SJCRH30 (cell line): ENCODE measurements at regions not wholly inside any gene's neighbourhood (a gene's known extent, or its start where the extent isn't known, plus 50 kb on each side); places are given as distances from the start of the nearest gene placed in this dataset.
"Not testable (repeated sequence)": the region's sequence is repeated elsewhere in the genome, so short reads cannot be mapped to it uniquely, and the experiment has no call there.

Source experiments
- DNase-seq, 2 experiments: peaks; one replicate each; pipeline ENCODE4 v3.0.0-alpha.2; 2015 to 2020
- H3K27ac ChIP-seq: fragments of 250-450 bp; sonication (Bioruptor Pico); 2 replicates; pipeline ENCODE4 v1.5.1; 2020; ENCODE audit warnings: mild to moderate bottlenecking, moderate library complexity
- H3K27me3 ChIP-seq: fragments of 250-450 bp; sonication (Bioruptor Pico); 2 replicates; pipeline ENCODE4 v1.5.1; 2020; ENCODE audit warnings: mild to moderate bottlenecking, moderate library complexity
- H3K36me3 ChIP-seq: fragments of 250-450 bp; sonication (Bioruptor Pico); 2 replicates; pipeline ENCODE4 v1.5.1; 2020; ENCODE audit warnings: mild to moderate bottlenecking, moderate library complexity
- H3K4me1 ChIP-seq: fragments of 250-450 bp; sonication (Bioruptor Pico); 2 replicates; pipeline ENCODE4 v1.5.1; 2020; ENCODE audit warnings: mild to moderate bottlenecking, moderate library complexity
- H3K4me3 ChIP-seq: fragments of 250-450 bp; sonication (Bioruptor Pico); 2 replicates; pipeline ENCODE4 v1.5.1; 2020; ENCODE audit warnings: mild to moderate bottlenecking, moderate library complexity
- H3K9me3 ChIP-seq: fragments of 250-450 bp; sonication (Bioruptor Pico); replicated peaks from 2 replicates; pipeline ENCODE4 v1.5.1; 2020; ENCODE audit warnings: mild to moderate bottlenecking, moderate library complexity

GRCh38 chr3:106931904-106932303 is 445.3 kb upstream of the CCDC54 start:
- no peak overlapping the region for H3K4me3 ChIP-seq
- DNase-seq = no peak
- no peaks in the 10 kb centered on the region for H3K9me3 ChIP-seq
- H3K27me3 ChIP-seq = no peaks in the 10 kb centered on the region
- H3K27ac ChIP-seq = no peak overlapping the region
- H3K36me3 ChIP-seq = no peaks in the 10 kb centered on the region
- no peaks in the 10 kb centered on the region for H3K4me1 ChIP-seq

DNA sequence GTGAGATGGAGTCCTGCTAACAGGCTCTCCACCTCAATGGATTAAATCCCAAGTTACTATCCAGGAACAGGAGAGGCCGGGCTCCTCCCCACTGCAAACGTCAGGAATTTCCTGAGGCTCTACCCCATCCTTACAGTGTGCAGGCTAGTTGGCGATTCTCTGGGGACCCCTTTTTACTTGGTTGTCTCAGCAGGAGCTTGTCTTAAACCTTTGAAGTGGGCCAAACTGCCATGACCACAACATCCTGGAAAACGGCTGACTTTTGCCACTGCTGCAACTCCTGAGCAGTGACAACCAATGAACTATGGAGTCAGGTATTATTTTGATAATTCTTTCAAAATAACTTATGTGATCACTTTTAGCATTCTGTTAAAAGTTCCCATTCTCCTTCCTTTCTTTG is 440.9 kb upstream of the CCDC54 start:
- Histone ChIP-seq H3K27me3 (no peaks in the 10 kb centered on the region), H3K36me3 (no peaks in the 10 kb centered on the region)
- DNase-seq = no peak

DNA sequence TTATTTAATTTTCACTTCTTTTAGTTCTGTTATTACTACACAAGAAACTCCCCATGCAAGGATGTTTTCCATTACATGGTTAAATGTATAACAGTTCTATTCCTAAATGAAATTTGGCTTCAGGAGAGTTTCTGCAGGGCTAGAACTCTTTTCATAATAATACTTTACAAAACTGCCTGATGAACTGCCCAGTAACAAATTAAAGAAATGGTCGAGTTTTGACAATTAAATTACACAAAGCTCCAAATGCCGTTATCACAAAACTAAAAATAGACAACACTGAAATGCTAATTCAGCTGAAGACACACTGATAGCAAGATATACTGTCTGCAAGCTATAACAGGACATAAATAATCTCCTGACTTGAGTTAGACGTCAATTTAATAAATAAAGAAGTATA is 435.2 kb upstream of the CCDC54 start:
- H3K36me3 ChIP-seq = no peaks in the 10 kb centered on the region
- no peak for DNase-seq
- no peaks in the 10 kb centered on the region for H3K4me1 ChIP-seq
- no peak overlapping the region for H3K27ac ChIP-seq
- no peaks in the 10 kb centered on the region for H3K27me3 ChIP-seq
- 0 out of 2 replicates have a peak, but pooled peaks cover 4% of the 10 kb centered on the region for H3K9me3 ChIP-seq
- H3K4me3 ChIP-seq = no peak overlapping the region

More for the DNA sequence above, 440.9 kb upstream of the CCDC54 start:
- H3K27ac ChIP-seq = no peak overlapping the region
- 0 out of 2 replicates have a peak, but pooled peaks cover 4% of the 10 kb centered on the region for H3K9me3 ChIP-seq
- H3K4me1 ChIP-seq = no peaks in the 10 kb centered on the region
- no peak overlapping the region for H3K4me3 ChIP-seq

- no peak overlapping the region for H3K27ac ChIP-seq
- H3K36me3 ChIP-seq = no peaks in the 10 kb centered on the region
- no peak for DNase-seq
Measured at GRCh38 chr3:106943071-106943470, 434.2 kb upstream of the CCDC54 start.

DNA sequence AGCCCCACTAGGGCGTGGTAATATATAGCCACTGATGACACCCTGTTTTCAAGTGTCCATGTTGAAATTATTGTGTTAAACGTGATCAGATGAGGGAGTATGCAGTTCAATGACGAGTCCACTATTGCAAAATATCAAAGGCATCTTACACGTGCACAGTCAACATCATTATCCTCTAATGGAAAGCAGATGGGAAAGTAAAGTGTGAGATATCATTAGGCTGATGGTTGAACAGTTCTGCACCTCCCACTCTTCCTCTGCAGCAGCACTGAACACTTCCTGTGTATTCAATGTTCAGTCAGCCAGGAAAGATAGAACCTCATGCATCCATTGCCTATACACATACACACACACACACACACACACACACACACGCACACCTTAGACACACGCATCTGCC is 431.8 kb upstream of the CCDC54 start:
- Histone ChIP-seq H3K9me3 (0 out of 2 replicates have a peak, but pooled peaks cover 4% of the 10 kb centered on the region), H3K4me3 (no peak overlapping the region), H3K36me3 (no peaks in the 10 kb centered on the region), H3K4me1 (no peaks in the 10 kb centered on the region), H3K27ac (no peak overlapping the region), H3K27me3 (no peaks in the 10 kb centered on the region)
- no peak for DNase-seq

More at GRCh38 chr3:106943071-106943470, 434.2 kb upstream of the CCDC54 start:
- H3K9me3 ChIP-seq = 0 out of 2 replicates have a peak, but pooled peaks cover 4% of the 10 kb centered on the region
- no peaks in the 10 kb centered on the region for H3K4me1 ChIP-seq
- no peak overlapping the region for H3K4me3 ChIP-seq
- H3K27me3 ChIP-seq = no peaks in the 10 kb centered on the region

DNA sequence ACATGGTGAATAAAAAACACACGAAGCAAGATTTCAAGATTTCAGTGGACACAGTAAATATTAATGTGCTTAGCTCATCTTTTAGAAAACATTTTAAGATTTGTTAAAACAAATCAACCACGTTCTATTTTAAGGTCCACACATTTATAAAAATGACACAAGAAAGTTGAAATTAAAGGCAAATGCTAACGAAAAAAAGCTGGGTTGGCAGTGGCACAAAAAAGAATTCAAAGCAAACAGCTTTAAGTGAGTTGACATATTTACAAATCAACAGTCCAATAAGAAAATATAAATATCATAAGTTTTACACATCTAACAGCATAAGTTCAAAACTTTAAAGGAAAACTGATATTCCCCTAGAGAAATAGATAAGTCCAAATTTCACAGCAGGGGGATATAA is 430.4 kb upstream of the CCDC54 start:
- Histone ChIP-seq H3K36me3 (no peaks in the 10 kb centered on the region), H3K4me1 (no peaks in the 10 kb centered on the region), H3K27ac (no peak overlapping the region), H3K9me3 (no peaks in the 10 kb centered on the region), H3K27me3 (no peaks in the 10 kb centered on the region), H3K4me3 (no peak overlapping the region)
- no peak for DNase-seq

GRCh38 chr3:106957029-106957428 is 420.2 kb upstream of the CCDC54 start:
- no peak overlapping the region for H3K4me3 ChIP-seq
- H3K36me3 ChIP-seq = no peaks in the 10 kb centered on the region
- no peak overlapping the region for H3K27ac ChIP-seq
- H3K27me3 ChIP-seq = no peaks in the 10 kb centered on the region
- DNase-seq = no peak
- no peaks in the 10 kb centered on the region for H3K9me3 ChIP-seq
- H3K4me1 ChIP-seq = no peaks in the 10 kb centered on the region

DNA sequence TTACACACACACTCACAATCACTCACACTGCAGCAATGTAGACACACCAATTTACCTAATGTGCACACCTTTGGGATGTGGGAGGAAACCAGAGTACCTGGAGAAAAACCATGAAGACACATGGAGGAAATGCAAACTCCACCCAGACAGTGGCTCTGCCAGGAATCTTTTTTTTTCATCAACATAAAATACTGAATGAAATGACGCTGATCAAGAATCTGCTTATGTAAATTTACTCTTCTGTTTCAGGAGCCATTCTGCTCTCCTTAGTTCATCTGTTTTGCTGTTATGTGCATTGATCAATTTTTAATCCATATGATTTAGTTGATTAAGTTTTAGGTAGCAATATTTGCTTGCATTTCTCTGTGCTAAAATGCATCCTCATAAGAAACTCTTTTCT is 414.2 kb upstream of the CCDC54 start:
- DNase-seq = no peak
- Histone ChIP-seq H3K4me3 (no peak overlapping the region), H3K27me3 (no peaks in the 10 kb centered on the region), H3K4me1 (peaks cover 11% of the 10 kb centered on the region), H3K36me3 (no peaks in the 10 kb centered on the region), H3K27ac (no peak overlapping the region), H3K9me3 (no peaks in the 10 kb centered on the region)

GRCh38 chr3:106963442-106963841 is 413.8 kb upstream of the CCDC54 start:
- no peaks in the 10 kb centered on the region for H3K9me3 ChIP-seq
- no peaks in the 10 kb centered on the region for H3K36me3 ChIP-seq
- no peak overlapping the region for H3K27ac ChIP-seq
- no peak overlapping the region for H3K4me3 ChIP-seq
- H3K4me1 ChIP-seq = peaks cover 11% of the 10 kb centered on the region
- peak in 1 of 2 experiments; percentile 27 for DNase-seq
- no peaks in the 10 kb centered on the region for H3K27me3 ChIP-seq

DNA sequence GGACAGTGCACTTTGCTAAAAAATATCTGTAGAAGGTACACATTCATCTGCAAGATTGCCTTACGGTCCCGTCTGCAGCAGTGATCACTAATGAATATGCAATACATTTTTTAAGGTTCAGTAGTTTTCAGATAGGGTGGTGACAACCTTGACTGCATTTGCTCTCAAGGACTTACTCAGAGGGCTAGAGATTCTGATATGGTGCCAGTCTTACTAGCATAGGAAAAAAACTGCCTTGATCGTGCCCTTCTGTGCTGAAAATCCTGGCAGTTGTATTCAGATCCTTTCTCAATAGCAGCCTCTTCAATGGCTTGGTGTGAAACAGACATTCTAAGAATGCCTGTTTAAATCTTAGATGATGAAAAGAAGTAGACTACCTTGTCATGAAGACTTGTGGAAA is 411.9 kb upstream of the CCDC54 start:
- H3K27ac ChIP-seq = no peak overlapping the region
- DNase-seq = no peak
- no peaks in the 10 kb centered on the region for H3K27me3 ChIP-seq
- H3K36me3 ChIP-seq = no peaks in the 10 kb centered on the region
- no peak overlapping the region for H3K4me3 ChIP-seq
- peaks cover 11% of the 10 kb centered on the region for H3K4me1 ChIP-seq
- no peaks in the 10 kb centered on the region for H3K9me3 ChIP-seq

- no peaks in the 10 kb centered on the region for H3K36me3 ChIP-seq
- H3K4me1 ChIP-seq = no peaks in the 10 kb centered on the region
Measured at GRCh38 chr3:106969596-106969995, 407.6 kb upstream of the CCDC54 start.

GRCh38 chr3:106981392-106981791 is 395.8 kb upstream of the CCDC54 start:
- DNase-seq = no peak
- Histone ChIP-seq H3K27me3 (no peaks in the 10 kb centered on the region), H3K9me3 (no peaks in the 10 kb centered on the region), H3K27ac (no peak overlapping the region), H3K36me3 (no peaks in the 10 kb centered on the region), H3K4me3 (no peak overlapping the region), H3K4me1 (no peaks in the 10 kb centered on the region; the same call in 1 of the 2 replicates)

More at GRCh38 chr3:106969596-106969995, 407.6 kb upstream of the CCDC54 start:
- Histone ChIP-seq H3K4me3 (no peak overlapping the region), H3K9me3 (no peaks in the 10 kb centered on the region), H3K27ac (no peak overlapping the region), H3K27me3 (no peaks in the 10 kb centered on the region)
- no peak for DNase-seq

DNA sequence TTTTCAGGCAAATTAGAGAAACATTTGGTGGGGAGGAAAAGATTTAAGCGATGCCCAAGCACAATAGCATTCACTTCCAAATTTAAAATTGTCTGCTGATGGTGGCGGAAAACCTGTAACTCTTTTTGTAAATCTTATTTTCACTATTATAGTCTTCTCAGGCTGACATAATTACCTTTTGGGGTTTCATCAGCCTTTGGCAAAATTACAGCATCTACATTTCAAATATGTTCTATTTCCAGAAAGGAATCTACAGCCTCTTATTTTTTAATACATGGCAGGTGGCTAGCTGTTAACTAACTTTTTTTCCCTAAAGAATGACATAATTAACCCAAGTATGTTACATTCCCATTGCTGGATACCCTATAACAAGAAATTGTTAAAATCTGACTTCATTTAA is 391.5 kb upstream of the CCDC54 start:
- Histone ChIP-seq H3K4me1 (no peaks in the 10 kb centered on the region; the same call in 1 of the 2 replicates), H3K36me3 (no peaks in the 10 kb centered on the region), H3K4me3 (no peak overlapping the region), H3K27ac (no peak overlapping the region), H3K9me3 (no peaks in the 10 kb centered on the region), H3K27me3 (no peaks in the 10 kb centered on the region)
- DNase-seq = no peak

DNA sequence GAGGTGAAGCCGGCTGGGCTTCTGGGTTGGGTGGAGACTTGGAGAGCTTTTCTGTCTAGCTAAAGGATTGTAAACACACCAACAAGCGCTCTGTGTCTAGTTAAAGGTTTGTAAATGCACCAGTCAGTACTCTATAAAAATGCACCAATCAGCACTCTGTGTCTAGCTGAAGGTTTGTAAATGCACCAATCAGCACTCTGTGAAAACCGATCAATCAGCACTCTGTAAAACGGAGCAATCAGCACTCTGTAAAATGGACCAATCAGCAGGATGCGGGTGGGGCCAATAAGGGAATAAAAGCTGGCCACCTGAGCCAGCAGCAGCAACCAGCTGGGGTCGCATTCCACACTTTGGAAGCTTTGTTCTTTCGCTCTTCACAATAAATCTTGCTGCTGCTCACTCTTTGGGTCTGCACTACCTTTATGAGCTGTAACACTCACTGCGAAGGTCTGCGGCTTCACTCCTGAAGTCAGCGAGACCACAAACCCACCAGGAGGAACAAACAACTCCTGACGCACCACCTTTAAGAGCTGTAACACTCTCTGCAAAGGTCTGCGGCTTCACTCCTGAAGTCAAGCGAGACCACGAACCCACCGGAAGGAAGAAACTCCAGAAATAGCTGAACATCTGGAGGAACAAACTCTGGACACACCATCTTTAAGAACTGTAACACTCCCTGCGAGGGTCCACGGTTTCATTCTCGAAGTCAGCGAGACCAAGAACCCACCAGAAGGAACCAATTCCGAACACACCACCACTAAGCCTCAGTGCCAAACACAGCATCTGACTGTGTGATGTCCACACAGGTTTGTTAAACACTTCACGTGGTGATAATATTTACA is 378.2 kb upstream of the CCDC54 start:
- not testable (repeated sequence) for H3K27me3 ChIP-seq, H3K4me1 ChIP-seq, H3K4me3 ChIP-seq, H3K36me3 ChIP-seq, H3K9me3 ChIP-seq, H3K27ac ChIP-seq, DNase-seq

DNA sequence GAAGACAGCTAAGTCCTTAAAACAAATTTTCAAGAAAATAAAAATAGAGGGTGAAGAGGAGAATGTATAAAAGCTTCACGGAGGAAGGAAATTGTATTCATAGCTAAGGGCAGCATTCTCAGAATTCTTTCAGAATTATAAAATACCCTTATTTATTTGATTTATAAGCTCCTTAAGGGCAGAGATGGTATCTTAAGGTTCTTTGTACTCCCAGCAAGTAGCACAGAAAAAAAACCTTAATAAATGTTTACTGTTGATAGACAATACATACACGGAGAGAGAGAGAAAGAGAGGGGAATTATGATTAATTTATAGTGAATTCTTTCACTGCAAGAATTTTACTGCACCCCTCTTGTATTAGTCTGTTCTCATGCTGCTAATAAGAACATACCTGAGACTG is 375.6 kb upstream of the CCDC54 start:
- H3K27ac ChIP-seq = no peak overlapping the region

GRCh38 chr3:107005352-107005751 is 371.9 kb upstream of the CCDC54 start:
- H3K27ac ChIP-seq, DNase-seq, H3K36me3 ChIP-seq: not testable (repeated sequence)

More for the DNA sequence above, 375.6 kb upstream of the CCDC54 start:
- no peaks in the 10 kb centered on the region for H3K36me3 ChIP-seq
- no peaks in the 10 kb centered on the region for H3K4me1 ChIP-seq
- no peak for DNase-seq
- H3K27me3 ChIP-seq = no peaks in the 10 kb centered on the region
- no peaks in the 10 kb centered on the region for H3K9me3 ChIP-seq
- H3K4me3 ChIP-seq = no peak overlapping the region

More at GRCh38 chr3:107005352-107005751, 371.9 kb upstream of the CCDC54 start:
- not testable (repeated sequence) for H3K9me3 ChIP-seq, H3K4me1 ChIP-seq, H3K4me3 ChIP-seq, H3K27me3 ChIP-seq
